ENCODE measurements at regions not wholly inside any gene's neighbourhood (a gene's known extent, or its start where the extent isn't known, plus 50 kb on each side); places are given as distances from the start of the nearest gene placed in this dataset.
"Not testable (repeated sequence)": the region's sequence is repeated elsewhere in the genome, so short reads cannot be mapped to it uniquely, and the experiment has no call there.

DNA sequence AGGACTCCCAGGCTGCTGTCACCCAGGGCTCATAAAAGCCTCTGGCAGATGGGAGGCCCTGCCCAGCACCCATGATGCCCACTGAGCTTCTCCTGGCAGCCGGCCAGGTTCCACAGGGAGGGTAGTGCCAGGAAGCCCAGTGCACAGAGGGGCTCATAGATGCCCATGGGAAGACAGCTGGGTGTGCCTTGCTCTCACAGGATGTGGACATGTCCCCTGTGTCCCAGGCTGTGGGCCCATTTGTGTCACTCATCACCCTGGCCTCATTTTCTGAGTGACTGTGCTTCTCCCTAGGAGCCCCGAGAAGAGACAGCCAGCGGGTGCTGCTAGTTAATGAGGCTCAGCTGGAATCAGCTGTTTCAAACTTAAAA, 86.5 kb upstream of the SFSWAP start:
- TF ChIP-seq, protein P1, sequence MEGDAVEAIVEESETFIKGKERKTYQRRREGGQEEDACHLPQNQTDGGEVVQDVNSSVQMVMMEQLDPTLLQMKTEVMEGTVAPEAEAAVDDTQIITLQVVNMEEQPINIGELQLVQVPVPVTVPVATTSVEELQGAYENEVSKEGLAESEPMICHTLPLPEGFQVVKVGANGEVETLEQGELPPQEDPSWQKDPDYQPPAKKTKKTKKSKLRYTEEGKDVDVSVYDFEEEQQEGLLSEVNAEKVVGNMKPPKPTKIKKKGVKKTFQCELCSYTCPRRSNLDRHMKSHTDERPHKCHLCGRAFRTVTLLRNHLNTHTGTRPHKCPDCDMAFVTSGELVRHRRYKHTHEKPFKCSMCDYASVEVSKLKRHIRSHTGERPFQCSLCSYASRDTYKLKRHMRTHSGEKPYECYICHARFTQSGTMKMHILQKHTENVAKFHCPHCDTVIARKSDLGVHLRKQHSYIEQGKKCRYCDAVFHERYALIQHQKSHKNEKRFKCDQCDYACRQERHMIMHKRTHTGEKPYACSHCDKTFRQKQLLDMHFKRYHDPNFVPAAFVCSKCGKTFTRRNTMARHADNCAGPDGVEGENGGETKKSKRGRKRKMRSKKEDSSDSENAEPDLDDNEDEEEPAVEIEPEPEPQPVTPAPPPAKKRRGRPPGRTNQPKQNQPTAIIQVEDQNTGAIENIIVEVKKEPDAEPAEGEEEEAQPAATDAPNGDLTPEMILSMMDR (IDR thresholded peaks at IDR 0.05): not testable (repeated sequence)
- not testable (repeated sequence) for TF ChIP-seq POLR2A (IDR thresholded peaks at IDR 0.05)
